C4-2B (cell line): ENCODE measurements at regions not wholly inside any gene's neighbourhood (a gene's known extent, or its start where the extent isn't known, plus 50 kb on each side); places are given as distances from the start of the nearest gene placed in this dataset.

ENCODE experiments used
- CTCF ChIP-seq: fragments of 450-650 bp; conservative IDR thresholded peaks from 2 replicates; pipeline ENCODE4 v1.5.1; 2017; ENCODE audit warnings: mild to moderate bottlenecking
- ZFX ChIP-seq: fragments of 450-650 bp; IDR thresholded peaks from 2 replicates; pipeline ENCODE4 v1.6.1; 2017

GRCh38 chr2:84300696-84301029 is 158.4 kb downstream of the SUCLG1 start:
- TF ChIP-seq CTCF, result no peak
- no peak for TF ChIP-seq ZFX
